HTR-8/SVneo (cell line): ENCODE measurements at regions not wholly inside any gene's neighbourhood (a gene's known extent, or its start where the extent isn't known, plus 50 kb on each side); places are given as distances from the start of the nearest gene placed in this dataset.

Source experiments
- DNase-seq: peaks from one replicate; pipeline ENCODE4 v3.0.0; 2011; ENCODE audit warnings: low spot score, mixed read lengths; ENCODE audit not compliant: insufficient read length
- FAIRE-seq: peaks from 2 replicates; lab custom pipeline; 2011; peaks lifted over from hg19 to GRCh38; lab: Jason Lieb, UNC

DNA sequence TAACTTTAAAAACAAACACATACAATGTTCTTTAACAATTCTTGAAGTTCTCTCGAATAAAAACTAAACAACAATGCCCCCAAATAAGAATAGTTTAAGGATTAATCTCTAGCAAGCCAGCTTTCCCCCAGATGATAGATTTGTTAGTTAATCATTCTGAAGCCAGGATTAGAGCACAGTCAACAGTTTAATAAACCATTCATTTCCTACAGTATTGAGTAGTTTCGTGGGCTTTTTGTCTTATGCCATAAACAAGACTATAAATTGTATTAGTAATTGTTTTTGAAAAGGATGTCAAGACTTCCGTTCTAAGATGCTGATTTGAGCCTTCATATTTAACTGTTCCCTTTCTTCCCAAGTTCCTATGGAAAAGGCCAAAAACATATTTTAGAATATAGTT lies 136.6 kb downstream of the PIK3R1 start:
- no peak for DNase-seq
- no peak for FAIRE-seq

DNA sequence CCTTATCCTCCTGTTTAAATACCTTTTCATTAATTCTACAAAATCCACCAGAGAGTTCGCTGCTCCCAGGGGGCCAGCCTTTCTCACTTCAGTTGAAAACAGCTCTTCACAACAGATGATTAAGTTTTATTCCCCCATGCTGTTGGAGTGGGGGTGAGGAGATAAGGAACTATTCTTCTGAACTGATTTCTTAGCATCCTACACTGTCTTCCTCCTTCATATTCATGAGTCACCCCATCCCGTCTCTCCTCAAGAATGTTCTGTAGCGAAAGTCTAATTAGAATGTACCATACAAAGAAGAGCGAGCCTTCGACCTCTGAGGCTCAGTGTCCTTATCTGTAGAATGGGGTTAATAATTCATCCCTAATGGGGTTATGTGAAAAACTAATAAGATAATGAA lies 138.0 kb downstream of the PIK3R1 start:
- DNase-seq: no peak
- FAIRE-seq: no peak

DNA sequence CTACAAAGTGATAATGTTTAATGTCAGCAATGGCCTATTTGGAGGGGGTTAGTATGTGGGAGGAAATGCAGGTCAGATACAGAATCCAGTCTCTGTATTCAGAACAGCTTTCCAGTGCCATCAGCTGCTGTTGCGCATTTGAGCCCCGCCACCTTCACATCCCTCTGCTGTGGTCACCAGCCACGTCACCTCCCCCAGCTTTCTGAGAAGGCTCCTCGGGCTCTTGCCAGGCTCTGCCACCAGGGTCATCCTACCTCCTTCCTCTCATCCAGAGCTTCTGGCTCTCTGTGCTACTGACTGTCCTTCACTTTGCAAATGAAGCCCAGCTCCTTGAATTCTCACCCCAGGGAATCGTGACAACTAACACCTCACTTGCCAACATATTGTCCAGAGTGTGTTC lies 138.8 kb downstream of the PIK3R1 start:
- DNase-seq (no peak), FAIRE-seq (no peak)

DNA sequence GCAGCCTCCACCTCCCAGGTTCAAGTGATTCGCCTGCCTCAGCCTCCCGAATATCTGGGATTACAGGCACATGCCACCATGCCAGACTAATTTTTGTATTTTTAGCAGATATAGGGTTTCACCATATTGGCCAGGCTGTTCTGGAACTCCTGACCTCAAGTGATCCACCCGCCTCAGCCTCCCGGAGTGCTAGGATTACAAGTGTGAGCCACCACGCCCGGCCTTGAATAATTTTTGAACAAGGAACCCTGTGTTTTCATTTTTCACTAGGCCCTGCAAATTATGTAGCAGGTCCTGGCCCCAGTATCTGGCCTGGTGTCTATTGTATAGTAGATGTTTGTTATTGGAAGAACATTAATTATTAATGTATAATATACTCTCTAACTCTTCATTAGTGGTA lies 140.7 kb downstream of the PIK3R1 start:
- DNase-seq (no peak), FAIRE-seq (no peak)

DNA sequence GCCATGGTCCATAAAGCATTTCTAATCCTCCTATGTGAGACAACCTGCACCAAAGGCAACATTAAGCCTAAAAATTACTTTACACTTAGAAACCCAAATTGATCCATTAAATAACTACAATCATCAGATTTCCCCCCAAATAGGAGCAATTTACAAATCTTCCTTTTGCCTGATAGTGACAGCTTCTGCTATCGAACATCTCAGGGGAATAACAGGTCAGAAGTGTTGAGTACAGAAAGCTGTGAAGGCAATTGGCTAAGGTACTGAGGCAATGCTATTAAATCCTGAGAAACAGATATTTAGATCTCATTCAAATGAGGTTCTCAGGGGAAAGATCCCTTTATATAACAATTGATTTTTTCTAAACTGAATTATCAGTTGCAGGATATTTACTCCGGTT lies 141.1 kb downstream of the PIK3R1 start:
- DNase-seq (no peak), FAIRE-seq (no peak)

DNA sequence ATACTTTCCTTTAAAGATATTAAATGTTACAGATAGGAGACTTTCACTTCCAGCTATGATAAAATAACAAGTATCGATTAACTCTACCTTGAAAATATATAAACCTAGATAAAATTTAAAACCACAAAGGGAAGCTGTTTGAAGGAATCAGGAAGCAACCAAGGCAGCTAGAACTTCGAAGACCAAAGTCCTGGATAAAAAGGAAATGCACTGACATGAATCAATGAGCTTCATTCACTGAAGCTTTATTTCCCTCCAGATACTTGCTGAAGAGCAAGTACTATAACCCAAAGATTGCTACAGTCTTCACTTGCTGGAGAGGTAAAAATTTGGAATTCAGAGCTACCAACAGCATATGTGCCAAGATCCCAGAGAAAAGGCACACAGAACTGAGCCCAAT lies 144.1 kb downstream of the PIK3R1 start:
- FAIRE-seq: no peak
- no peak for DNase-seq

DNA sequence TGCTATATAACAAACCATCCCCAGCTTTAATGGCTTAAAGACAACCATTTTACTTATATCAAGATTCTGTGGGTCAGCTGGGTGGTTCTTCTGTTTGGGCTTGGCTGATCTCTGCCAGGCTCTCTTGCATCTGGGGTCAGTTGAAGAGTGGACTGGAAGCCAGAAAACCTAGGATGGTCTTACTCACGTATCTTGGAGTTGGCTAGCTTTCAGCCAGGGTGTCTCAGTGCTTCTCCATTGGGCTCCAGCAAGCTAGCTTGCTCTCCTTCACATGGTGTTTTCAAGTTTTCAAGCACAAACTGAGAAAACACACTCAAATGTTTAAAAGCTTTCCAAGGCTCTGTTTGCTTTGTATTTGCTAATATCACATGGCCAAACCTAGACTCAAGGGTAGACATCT lies 146.8 kb downstream of the PIK3R1 start:
- DNase-seq (no peak), FAIRE-seq (no peak)

DNA sequence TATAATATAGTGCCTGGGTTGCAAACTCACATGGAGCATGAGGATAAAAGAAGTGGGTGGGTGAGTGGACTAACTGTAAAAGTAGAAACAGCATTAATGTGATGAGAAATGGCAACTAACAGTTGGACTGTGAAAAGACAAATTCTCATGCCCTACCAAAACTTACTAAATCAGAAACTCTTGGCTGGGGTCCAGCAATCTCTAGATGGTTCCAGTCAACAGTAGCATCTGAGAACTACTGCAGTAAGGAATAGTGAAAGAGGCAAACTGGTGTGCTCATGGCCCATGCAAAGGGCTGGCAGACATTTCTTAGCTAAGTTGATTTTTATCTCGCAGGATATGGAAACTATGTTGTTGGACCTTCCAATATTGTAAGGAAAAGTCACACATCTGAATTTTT lies 150.3 kb downstream of the PIK3R1 start:
- DNase-seq: no peak
- no peak for FAIRE-seq

DNA sequence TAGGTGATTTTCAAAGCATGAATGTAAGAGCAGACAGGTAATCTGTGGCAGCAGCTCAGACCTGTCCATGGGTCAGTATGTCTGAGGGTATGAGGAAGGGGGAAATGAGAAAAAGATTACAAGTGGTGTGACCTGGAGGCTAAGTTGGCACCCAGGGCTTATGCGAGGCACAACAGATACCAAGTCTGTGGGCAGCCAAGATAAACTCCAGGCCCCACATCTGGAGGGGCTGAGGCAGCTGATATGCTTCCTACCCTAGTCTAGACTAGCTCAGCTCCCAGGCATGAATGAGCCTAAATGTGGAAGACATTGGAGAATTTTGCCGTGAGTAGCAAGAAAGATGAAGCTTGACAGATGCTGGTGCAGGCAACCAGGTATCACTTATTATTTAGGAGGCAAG lies 151.7 kb downstream of the PIK3R1 start:
- DNase-seq: no peak

DNA sequence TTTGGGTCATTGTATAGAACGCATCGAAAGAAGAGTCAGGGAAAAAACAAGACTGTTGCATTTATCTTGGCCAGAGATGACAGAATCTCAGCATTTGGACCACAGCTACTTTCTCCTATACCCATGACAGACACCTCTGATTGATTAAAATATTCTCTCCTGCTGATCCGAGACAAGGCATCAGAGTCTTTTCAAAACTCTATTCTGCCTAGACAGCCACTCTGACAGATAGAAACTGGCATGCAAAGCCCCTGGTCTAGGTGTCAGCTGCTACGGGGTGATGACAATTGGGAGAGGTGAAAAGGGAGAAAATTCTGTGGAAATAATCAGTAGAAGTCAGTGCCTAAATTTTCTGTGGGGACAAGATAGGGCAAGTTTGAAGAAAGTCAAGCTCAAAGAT lies 152.2 kb downstream of the PIK3R1 start:
- DNase-seq (no peak), FAIRE-seq (no peak)

More for the DNA sequence above, 151.7 kb downstream of the PIK3R1 start:
- no peak for FAIRE-seq

DNA sequence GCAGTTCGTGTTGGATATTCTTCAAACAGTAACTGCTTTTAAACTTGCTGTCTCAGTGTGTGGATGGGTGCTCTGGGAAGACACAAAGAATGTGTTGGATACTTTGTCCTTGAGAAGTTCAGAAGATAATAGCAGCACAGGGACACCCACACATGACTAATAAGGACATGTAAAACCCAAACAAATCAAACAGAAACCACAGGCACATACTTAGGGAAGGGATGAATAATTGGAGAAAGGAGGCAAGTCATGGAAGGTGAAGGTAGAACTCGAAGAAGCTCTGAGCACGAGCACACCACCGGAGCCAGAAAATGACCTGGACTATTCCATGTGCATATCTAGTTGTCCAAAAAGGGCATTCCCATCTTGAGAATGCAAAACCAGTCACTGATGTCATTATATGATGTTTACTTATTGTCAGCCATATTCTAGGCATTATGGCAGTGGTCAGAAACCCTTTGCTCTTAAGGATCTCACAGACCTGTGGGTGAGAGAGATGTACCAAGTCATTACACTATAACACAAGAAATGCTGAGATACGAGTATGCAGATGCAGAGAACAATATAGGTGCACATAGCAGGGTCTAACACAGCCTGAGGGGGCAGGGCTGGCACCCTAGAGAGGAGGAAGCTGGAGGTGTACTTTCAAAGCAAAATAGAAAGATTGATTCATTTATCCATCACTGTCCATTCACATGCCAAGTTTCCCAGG lies 152.9 kb downstream of the PIK3R1 start:
- DNase-seq: no peak
- no peak for FAIRE-seq

DNA sequence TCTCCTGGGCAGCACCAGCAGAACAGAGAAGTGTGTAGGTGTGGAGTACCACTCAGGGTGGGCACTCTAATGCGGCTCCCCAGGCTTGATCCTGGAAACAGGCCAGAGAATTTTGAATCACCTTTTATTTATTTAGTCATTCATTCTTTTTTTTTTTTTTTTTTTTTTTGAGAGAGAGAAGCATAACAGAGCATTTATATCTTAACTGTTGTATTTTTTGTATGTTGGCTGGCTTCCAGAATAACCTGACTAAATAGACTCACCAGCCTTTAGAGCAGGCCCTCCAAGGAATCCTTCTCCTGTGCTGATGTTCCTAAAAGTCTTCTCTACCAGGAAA lies 153.4 kb downstream of the PIK3R1 start:
- FAIRE-seq (no peak), DNase-seq (no peak)

DNA sequence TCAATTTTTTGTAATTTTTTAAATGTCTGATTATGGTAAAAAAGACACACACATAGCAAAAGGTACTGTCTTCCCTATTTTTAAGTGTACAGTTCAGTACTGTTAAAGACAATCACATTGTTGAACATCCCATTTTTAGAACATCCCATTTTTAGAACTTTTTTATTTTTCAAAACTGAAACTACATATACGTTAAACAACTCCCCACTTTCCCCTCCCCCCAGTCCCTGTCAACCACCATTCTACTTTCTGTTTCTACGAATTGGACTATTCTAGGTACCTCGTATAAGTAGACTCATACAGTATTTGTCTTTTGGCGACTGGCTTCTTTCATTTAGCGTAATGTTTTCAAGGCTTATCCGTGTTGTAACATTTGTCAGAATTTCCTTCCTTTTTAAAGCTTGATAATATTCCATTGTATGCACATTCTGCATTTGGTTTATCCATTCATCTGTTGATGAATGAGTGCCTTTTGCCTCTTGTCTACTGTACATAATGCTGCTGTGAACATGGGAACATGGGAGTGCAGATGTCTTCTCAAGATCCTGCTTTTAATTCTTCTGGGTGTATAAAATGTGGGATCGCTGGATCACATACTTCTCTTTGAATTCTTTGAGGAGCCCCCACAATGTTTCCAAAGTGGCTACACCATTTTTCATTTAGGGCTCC lies 154.0 kb downstream of the PIK3R1 start:
- FAIRE-seq: no peak
- no peak for DNase-seq

DNA sequence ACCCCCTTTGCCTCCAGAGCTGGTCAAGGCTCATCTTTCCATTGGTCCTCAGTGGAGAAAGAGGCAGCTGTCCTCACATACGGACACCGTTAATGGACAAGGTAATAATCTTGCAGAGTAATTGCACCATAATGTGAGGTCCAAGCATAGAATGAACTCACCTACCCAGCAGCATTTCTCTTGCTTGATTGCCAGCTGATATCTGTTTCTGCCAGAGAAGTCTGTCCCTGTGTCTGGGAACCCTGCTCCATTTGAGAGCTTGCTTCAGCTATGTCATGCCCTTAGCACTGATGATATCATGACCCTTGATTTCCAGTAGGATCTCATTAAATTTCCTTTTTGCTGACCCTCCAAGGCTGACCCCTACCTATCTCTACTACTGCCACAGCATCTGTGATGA lies 154.6 kb downstream of the PIK3R1 start:
- DNase-seq (no peak), FAIRE-seq (no peak)

DNA sequence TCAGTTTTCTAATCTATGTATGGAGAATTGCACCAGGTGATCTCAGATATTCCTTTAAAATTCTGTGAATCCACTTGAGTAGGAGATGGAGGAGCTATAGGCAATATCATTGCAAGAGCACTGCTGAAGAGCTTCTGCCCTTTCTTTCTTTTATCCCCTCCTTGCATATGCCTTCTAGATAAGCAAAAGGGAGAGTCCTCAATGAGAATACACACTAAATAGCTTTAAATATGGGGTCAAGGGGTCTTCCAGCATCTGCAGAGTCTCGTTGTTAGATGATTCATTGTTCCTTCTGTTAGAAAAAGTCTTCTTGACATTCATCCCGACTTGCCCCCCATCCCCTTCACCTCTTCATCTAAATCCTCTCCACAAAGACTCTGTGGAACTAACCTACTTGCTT lies 156.1 kb downstream of the PIK3R1 start:
- DNase-seq: no peak
- no peak for FAIRE-seq

DNA sequence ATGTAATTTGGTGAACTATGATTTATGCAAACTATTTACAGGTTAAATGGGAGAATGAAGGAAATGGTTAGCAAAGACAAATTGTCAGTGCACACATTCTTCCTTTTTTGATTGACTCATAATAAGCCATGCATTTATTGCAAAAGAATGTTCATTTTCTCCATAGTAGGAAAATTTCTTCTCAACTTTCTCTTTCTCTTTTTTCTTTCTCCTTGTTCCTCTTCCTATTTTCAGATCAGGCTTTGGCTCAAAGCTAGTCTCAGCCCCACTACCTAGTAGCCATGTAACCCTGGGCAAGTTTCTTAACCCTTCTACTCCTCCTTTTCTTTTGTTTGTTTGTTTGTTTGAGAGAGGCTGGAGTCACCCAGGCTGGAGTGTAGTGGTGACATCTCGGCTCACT lies 156.6 kb downstream of the PIK3R1 start:
- FAIRE-seq (no peak), DNase-seq (no peak)

DNA sequence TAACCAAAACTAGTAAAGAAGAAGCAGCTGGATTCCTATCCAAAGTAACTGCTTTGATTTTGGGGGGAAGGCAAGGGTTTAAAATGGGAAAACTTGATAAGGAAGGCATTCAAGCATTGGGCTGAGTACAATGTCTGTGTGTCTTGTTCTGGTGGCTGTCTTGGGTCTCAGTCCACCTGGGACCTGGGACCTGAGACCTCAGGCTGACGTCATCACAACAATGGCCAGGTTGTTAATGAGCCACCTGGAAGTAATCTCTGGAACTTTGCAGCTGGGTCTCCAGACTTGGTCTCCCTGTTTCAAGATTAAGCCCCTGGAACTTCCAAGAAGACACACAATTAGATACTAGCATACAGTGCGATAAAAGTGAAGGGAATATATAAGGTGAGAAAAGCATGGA lies 157.5 kb downstream of the PIK3R1 start:
- no peak for FAIRE-seq
- no peak for DNase-seq

DNA sequence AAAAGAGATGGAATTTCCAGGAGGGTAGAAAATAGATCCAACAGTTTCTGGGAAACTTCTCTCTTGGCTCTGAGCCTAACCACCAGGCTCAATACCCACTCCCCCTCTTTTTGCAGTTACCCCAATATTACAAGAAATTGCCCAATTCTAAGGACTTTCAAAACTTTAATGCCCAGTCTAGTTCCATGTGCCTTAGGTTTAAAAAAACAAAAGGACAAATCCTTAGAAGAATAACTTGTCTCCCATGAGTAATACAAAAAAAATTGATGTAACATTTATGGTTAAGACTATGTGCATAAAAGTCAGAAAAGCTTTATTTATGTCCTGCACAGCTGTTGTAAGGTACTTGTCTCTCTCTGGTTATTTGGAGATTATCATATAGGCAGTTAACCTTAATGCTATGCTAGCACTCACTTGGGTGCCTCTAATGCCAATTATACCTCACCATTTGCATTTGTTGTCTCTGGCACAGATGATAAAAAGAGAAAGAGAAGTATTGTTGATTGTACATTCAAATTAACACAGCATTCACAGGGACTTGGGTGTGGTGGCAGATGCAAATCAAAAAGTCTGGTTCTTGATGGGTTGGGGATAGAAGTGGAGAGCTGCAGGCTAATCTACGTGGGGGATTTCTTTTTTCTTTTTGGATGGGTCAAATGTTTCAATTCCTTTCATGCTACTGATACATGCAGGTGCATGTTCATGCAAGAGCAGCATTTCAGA lies 159.4 kb downstream of the PIK3R1 start:
- FAIRE-seq: no peak
- DNase-seq: no peak

DNA sequence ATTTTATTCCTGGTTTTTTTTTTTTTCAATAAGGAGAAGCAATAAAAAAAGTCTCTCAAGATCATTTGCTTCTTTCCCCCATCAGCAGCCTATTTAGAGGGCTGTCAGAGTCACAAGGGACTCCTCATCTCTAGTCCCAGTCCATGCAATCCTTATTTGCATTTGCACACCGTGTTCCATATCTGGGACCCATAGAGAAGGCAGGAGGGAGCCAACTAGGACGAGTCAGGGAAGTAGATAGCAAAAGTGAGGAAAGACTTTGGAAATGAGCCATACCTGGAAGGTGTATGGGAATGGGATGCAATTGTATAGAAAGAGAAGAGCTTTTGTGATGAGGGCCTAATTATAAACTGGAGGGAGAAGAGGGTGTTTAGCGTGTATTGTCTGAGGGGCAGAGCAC lies 160.0 kb downstream of the PIK3R1 start:
- no peak for FAIRE-seq
- no peak for DNase-seq

DNA sequence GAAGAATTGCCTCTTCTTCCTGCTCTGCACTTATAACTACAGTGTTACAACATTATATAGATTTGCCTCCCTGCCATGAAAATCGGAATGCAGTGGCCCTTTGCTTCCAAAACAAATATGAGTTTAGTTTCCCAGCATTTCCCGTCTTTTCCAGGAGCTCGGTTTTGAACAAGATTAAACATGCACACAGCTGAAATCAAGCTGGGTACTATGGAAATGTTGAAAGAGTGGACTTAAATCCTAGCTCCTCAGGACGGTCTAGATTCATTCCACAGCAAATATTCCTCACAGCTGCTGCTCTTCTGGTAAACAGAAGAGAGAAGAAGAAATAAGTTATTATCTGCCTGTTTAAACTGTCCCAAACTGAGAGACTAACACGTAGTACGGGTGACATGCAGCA lies 161.4 kb downstream of the PIK3R1 start:
- DNase-seq (no peak), FAIRE-seq (no peak)

DNA sequence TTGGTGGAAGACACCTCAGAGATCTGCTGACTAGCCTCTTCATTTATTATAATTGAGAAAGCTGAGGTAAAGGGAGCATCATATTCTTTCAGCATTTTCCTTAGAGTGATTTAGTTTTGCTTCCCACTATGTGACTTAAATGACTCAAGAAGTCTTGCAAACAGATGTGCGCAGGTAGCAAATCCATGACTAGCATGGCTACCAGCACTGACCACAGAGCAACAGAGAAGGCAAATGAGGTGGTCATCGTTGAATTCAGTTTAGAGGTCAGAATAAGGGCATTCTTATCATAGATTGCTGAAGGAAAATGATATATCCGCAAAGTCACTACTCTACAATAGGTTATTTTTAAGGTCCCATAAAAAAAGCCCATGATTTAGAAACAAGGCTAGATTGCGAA lies 162.2 kb downstream of the PIK3R1 start:
- FAIRE-seq (no peak), DNase-seq (no peak)
